ENCODE measurements at regions not wholly inside any gene's neighbourhood (a gene's known extent, or its start where the extent isn't known, plus 50 kb on each side); places are given as distances from the start of the nearest gene placed in this dataset.
A peak's percentile ranks its signal among the peaks of the same experiment; 100 is the strongest.

GRCh38 chr10:27620430-27621397 is 116.6 kb downstream of the RAB18 start:
- Histone ChIP-seq H3K27me3 (peaks cover 0 to 14% (median 0%) of the 10 kb centered on the region in 3 donors), H3K27ac (peak overlapping the region in 3 of 5 donors; percentile 1 to 37 (median 9)), H3K4me1 (peaks cover 0 to 17% (median 3%) of the 10 kb centered on the region in 4 donors), H3K4me3 (no peak overlapping the region), H3K36me3 (no peaks in the 10 kb centered on the region), H3K9me3 (no peaks in the 10 kb centered on the region)
- TF ChIP-seq POLR2AphosphoS5 (IDR thresholded peaks at IDR 0.05), result no peak
- no peak for TF ChIP-seq POLR2A (IDR thresholded peaks at IDR 0.05)
- WGBS, 5 donors, result 49 to 68% (median 55%) methylated on average over 10 of the region's 10 CpGs
- DNase-seq, result peak in 1 of 2 donors; percentile 74
- intact Hi-C loops (cut with DNase I; ENCODE audit: low total_unique reads), result no loop called here

GRCh38 chr10:27621461-27621860 is 117.4 kb downstream of the RAB18 start:
- no peak for DNase-seq
- TF ChIP-seq CTCF (IDR thresholded peaks at IDR 0.05) (no peak), EP300 (IDR thresholded peaks at IDR 0.05) (no peak), POLR2AphosphoS5 (IDR thresholded peaks at IDR 0.05) (no peak), POLR2A (IDR thresholded peaks at IDR 0.05) (no peak)
- peaks cover 0 to 17% (median 3%) of the 10 kb centered on the region in 4 donors for H3K4me1 ChIP-seq
- H3K27me3 ChIP-seq, result peaks cover 0 to 14% (median 0%) of the 10 kb centered on the region in 3 donors
- no peaks in the 10 kb centered on the region for H3K9me3 ChIP-seq
- no peaks in the 10 kb centered on the region for H3K36me3 ChIP-seq
- 42 to 89% (median 71%) methylated on average over 4 of the region's 4 CpGs for WGBS, 5 donors
- no peak overlapping the region for H3K4me3 ChIP-seq
- peak overlapping the region in 1 of 5 donors; percentile 37 for H3K27ac ChIP-seq
- intact Hi-C loops (cut with DNase I; ENCODE audit: low total_unique reads), result no loop called here

- intact Hi-C loops (cut with DNase I; ENCODE audit: low total_unique reads), result no loop called here
- no peak overlapping the region for H3K4me3 ChIP-seq
- no peak for TF ChIP-seq CTCF (IDR thresholded peaks at IDR 0.05)
- no peak for TF ChIP-seq POLR2A (IDR thresholded peaks at IDR 0.05)
- TF ChIP-seq POLR2AphosphoS5 (IDR thresholded peaks at IDR 0.05), result no peak
- no peak for TF ChIP-seq EP300 (IDR thresholded peaks at IDR 0.05)
Measured at GRCh38 chr10:27622596-27622995, 118.5 kb downstream of the RAB18 start.

More at GRCh38 chr10:27622596-27622995, 118.5 kb downstream of the RAB18 start:
- Histone ChIP-seq H3K27ac (no peak overlapping the region), H3K36me3 (no peaks in the 10 kb centered on the region), H3K9me3 (no peaks in the 10 kb centered on the region), H3K4me1 (peaks cover 0 to 17% (median 3%) of the 10 kb centered on the region in 4 donors), H3K27me3 (peaks cover 0 to 14% (median 0%) of the 10 kb centered on the region in 3 donors)
- DNase-seq, result no peak
- 73 to 79% (median 77%) methylated on average over 1 of the region's 1 CpG for WGBS, 5 donors
